DOHH2 (cell line): ENCODE measurements at regions not wholly inside any gene's neighbourhood (a gene's known extent, or its start where the extent isn't known, plus 50 kb on each side); places are given as distances from the start of the nearest gene placed in this dataset.

Experiments used
- H3F3A ChIP-seq: fragments of 200-600 bp; sonication (generic), shearing (Covaris generic); 2 replicates; pipeline ENCODE4 v1.6.0; 2016; ENCODE audit warnings: antibody characterized with exemption, mild to moderate bottlenecking; ENCODE audit not compliant: control insufficient read depth, insufficient read depth
- H3K27ac ChIP-seq: fragments of 200-600 bp; sonication (generic); 2 replicates; pipeline ENCODE4 v1.5.1; 2014; ENCODE audit warnings: low read depth, mild to moderate bottlenecking, low read length, moderate library complexity
- H3K27me3 ChIP-seq: fragments of 200-600 bp; sonication (generic); 2 replicates; pipeline ENCODE4 v1.6.1; 2014; ENCODE audit warnings: mild to moderate bottlenecking, low read length, mixed read lengths; ENCODE audit not compliant: control insufficient read depth
- H3K36me3 ChIP-seq: fragments of 200-600 bp; sonication (generic); 2 replicates; pipeline ENCODE4 v1.6.1; 2014; ENCODE audit warnings: mild to moderate bottlenecking, low read length, moderate library complexity, mixed read lengths; ENCODE audit not compliant: control insufficient read depth
- H3K4me1 ChIP-seq: fragments of 200-600 bp; sonication (generic); 2 replicates; pipeline ENCODE4 v1.6.1; 2014; ENCODE audit warnings: mild to moderate bottlenecking, low read length, mixed read lengths; ENCODE audit not compliant: control insufficient read depth
- H3K4me2 ChIP-seq: fragments of 200-600 bp; sonication (generic); 2 replicates; pipeline ENCODE4 v1.6.0; 2014; ENCODE audit warnings: mild to moderate bottlenecking, low read length, moderate library complexity
- H3K4me3 ChIP-seq: fragments of 200-600 bp; sonication (generic); 2 replicates; pipeline ENCODE4 v1.5.1; 2014; ENCODE audit warnings: mild to moderate bottlenecking, low read length, mixed read lengths
- H3K79me2 ChIP-seq: fragments of 200-600 bp; sonication (generic); 2 replicates; pipeline ENCODE4 v1.6.1; 2014; ENCODE audit warnings: mild to moderate bottlenecking, low read length, mixed read lengths; ENCODE audit not compliant: control insufficient read depth
- H3K9me2 ChIP-seq: fragments of 200-600 bp; sonication (generic); replicated peaks from 2 replicates; pipeline ENCODE4 v1.6.1; 2014; ENCODE audit warnings: mild to moderate bottlenecking, low read length, mixed read lengths; ENCODE audit not compliant: control insufficient read depth
- H3K9me3 ChIP-seq: fragments of 200-600 bp; sonication (generic); 2 replicates; pipeline ENCODE4 v1.6.1; 2014; ENCODE audit warnings: antibody characterized with exemption, low read length, mixed read lengths; ENCODE audit not compliant: control insufficient read depth, insufficient read depth
- H4K20me1 ChIP-seq: fragments of 200-600 bp; sonication (generic); 2 replicates; pipeline ENCODE4 v1.6.0; 2014; ENCODE audit warnings: low read depth, mild to moderate bottlenecking, antibody characterized with exemption, low read length, moderate library complexity; ENCODE audit not compliant: control insufficient read depth, insufficient read depth
- CTCF ChIP-seq: fragments of 200-600 bp; sonication (generic); IDR thresholded peaks from one replicate; pipeline ENCODE4 v1.5.1; 2014; ENCODE audit warnings: antibody characterized with exemption, mild to moderate bottlenecking, low read depth, low read length; ENCODE audit not compliant: poor library complexity, severe bottlenecking
- EZH2phosphoT487 ChIP-seq: fragments of 200-600 bp; sonication (generic); IDR thresholded peaks from 2 replicates; pipeline ENCODE4 v1.6.1; 2017; ENCODE audit warnings: borderline replicate concordance, mild to moderate bottlenecking, antibody characterized with exemption, low read length, moderate library complexity, mixed read lengths

DNA sequence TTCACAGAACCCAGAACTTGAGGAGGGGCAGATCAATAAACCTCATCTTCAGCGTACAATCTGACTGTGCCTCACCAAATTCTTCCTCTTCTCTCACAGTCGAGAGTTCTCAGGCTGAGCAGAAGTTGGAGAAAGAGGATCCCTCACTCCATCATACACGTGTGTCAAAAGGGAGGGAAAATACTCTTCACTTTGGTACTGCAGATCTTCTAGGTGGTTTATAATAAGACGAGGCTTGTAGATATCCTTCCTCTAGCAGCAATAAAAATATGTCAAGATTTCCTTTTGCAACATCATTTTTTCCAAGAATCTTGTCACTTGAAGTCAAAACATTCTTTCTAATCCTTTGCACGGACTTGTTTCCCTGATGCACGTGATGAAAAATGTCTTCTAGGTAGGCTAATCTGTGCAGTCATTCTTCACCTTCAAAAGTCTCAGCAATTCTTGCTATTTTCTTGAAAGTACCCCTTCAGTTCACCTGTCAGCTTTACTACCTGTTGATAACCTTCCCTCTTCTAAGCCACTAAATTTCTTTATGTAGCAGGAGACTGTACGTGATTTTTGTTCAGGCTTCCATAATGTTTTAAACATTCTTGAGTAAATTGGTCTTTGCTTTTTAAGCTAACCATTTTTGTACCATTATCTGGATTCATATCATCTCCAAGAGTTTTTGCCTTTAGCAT is 214.1 kb downstream of the NUAK1 start:
- H3K36me3 ChIP-seq, result no peaks in the 10 kb centered on the region
- TF ChIP-seq CTCF (no peak), EZH2phosphoT487 (no peak)
- H3K9me2 ChIP-seq, result no peaks in the 10 kb centered on the region
- H3K27me3 ChIP-seq, result no peaks in the 10 kb centered on the region
- no peaks in the 10 kb centered on the region for H4K20me1 ChIP-seq
- no peak overlapping the region for H3K4me3 ChIP-seq
- no peaks in the 10 kb centered on the region for H3K79me2 ChIP-seq
- H3K4me1 ChIP-seq, result no peaks in the 10 kb centered on the region
- no peaks in the 10 kb centered on the region for H3F3A ChIP-seq
- no peak overlapping the region for H3K4me2 ChIP-seq
- peaks cover 2% of the 10 kb centered on the region; the same call in 1 of the 2 replicates for H3K9me3 ChIP-seq
- H3K27ac ChIP-seq, result no peak overlapping the region

- Histone ChIP-seq H3K27ac (no peak overlapping the region), H3K9me3 (peaks cover 2% of the 10 kb centered on the region; the same call in 1 of the 2 replicates), H3F3A (no peaks in the 10 kb centered on the region), H3K4me3 (no peak overlapping the region), H3K36me3 (no peaks in the 10 kb centered on the region), H3K4me2 (no peak overlapping the region), H3K9me2 (no peaks in the 10 kb centered on the region), H4K20me1 (no peaks in the 10 kb centered on the region), H3K79me2 (no peaks in the 10 kb centered on the region), H3K4me1 (no peaks in the 10 kb centered on the region), H3K27me3 (no peaks in the 10 kb centered on the region)
- TF ChIP-seq EZH2phosphoT487 (no peak), CTCF (no peak)
Observed at GRCh38 chr12:105927564-105927963, 211.2 kb downstream of the NUAK1 start.

- H3F3A ChIP-seq, result no peaks in the 10 kb centered on the region
- H3K27ac ChIP-seq, result no peak overlapping the region
- H3K4me1 ChIP-seq, result no peaks in the 10 kb centered on the region
- H3K27me3 ChIP-seq, result no peaks in the 10 kb centered on the region
- H4K20me1 ChIP-seq, result no peaks in the 10 kb centered on the region
- H3K9me2 ChIP-seq, result no peaks in the 10 kb centered on the region
- no peak overlapping the region for H3K4me3 ChIP-seq
- H3K36me3 ChIP-seq, result no peaks in the 10 kb centered on the region
- no peak for TF ChIP-seq EZH2phosphoT487
- no peak for TF ChIP-seq CTCF
- H3K9me3 ChIP-seq, result peaks cover 2% of the 10 kb centered on the region; the same call in 1 of the 2 replicates
- no peak overlapping the region for H3K4me2 ChIP-seq
- H3K79me2 ChIP-seq, result no peaks in the 10 kb centered on the region
Observed at GRCh38 chr12:105928436-105928835, 210.3 kb downstream of the NUAK1 start.
